GM13976 (cell line): ENCODE measurements at regions not wholly inside any gene's neighbourhood (a gene's known extent, or its start where the extent isn't known, plus 50 kb on each side); places are given as distances from the start of the nearest gene placed in this dataset.
"Not testable (repeated sequence)": the region's sequence is repeated elsewhere in the genome, so short reads cannot be mapped to it uniquely, and the experiment has no call there.

Experiments used
- DNase-seq: peaks from one replicate; pipeline ENCODE4 v3.0.0; 2012; ENCODE audit warnings: low spot score
- in situ Hi-C: fragments of 300-500 bp; cut with MboI; formaldehyde crosslinking; loops from one replicate; pipeline ENCODE4 v1.12.0; 2022; ENCODE audit warnings: low sequenced_read_pairs, mixed read lengths, inconsistent platforms; ENCODE audit not compliant: unreplicated experiment
- TF ChIP-seq, protein P1 (sequence below): IDR thresholded peaks from 2 replicates; pipeline ENCODE4 v1.5.1; 2012; ENCODE audit warnings: borderline replicate concordance, mild to moderate bottlenecking; ENCODE audit not compliant: insufficient read depth; ENCODE audit errors: extremely low read depth, missing control alignments, control extremely low read depth

DNA sequence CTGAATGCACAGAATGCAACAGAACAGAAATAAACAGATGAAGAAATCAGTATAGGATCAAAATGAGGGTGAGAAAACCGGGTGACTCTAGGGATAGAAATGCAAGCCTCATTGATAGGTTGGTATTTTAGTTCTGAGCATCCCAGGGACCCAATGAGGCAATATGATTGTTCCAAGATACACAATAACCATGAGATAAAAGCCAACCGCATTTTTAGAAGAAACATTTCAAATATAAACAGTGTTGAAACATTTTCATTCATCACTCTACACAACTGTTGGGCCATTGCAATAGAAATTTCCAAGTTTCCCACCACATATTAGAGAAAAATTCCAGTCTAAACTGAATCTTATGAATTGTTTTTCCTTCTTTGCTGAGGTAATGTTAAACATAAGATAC, 452.3 kb upstream of the PTGER4 start:
- in situ Hi-C loops: no loop called here
- no peak for DNase-seq

DNA sequence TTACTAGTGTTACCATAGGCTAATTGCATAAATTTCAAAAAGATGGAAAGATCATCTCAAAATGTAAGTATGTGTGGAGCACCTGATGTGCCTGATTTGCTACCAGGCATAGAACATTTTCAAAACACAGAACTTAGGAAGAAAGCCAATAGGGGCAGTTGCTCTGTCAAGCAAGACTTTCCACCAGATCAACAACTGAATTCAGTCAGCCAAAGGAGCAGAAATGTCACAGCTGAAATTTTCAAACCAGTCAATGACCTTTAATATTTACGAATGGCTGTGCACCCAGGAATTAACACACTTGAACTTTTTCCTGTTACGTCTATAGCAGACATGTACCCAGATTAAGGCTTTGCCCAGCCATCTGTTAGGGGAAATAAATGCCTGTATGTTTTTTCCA, 452.8 kb upstream of the PTGER4 start:
- TF ChIP-seq, protein P1, sequence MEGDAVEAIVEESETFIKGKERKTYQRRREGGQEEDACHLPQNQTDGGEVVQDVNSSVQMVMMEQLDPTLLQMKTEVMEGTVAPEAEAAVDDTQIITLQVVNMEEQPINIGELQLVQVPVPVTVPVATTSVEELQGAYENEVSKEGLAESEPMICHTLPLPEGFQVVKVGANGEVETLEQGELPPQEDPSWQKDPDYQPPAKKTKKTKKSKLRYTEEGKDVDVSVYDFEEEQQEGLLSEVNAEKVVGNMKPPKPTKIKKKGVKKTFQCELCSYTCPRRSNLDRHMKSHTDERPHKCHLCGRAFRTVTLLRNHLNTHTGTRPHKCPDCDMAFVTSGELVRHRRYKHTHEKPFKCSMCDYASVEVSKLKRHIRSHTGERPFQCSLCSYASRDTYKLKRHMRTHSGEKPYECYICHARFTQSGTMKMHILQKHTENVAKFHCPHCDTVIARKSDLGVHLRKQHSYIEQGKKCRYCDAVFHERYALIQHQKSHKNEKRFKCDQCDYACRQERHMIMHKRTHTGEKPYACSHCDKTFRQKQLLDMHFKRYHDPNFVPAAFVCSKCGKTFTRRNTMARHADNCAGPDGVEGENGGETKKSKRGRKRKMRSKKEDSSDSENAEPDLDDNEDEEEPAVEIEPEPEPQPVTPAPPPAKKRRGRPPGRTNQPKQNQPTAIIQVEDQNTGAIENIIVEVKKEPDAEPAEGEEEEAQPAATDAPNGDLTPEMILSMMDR: no peak
- DNase-seq: no peak
- in situ Hi-C loops: no loop called here

More for the DNA sequence above, 452.3 kb upstream of the PTGER4 start:
- TF ChIP-seq, protein P1: no peak

DNA sequence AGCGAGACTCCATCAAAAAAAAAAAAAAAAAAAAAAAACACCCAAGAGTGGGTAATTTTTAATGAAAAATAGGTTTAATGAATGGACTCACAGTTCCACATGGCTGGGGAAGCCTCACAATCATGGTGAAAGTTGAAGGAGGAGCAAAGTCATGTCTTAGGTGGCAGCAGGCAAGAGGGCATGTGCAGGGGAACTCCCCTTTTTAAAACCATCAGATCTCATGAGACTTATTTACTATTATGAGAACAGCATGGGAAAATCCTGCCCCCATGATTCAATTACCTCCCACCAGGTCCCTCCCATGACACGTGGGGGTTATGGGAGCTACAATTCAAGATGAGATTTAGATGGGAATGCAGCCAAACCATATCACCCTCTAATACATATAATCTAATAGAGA, 454.6 kb upstream of the PTGER4 start:
- DNase-seq, in situ Hi-C loops: not testable (repeated sequence)

DNA sequence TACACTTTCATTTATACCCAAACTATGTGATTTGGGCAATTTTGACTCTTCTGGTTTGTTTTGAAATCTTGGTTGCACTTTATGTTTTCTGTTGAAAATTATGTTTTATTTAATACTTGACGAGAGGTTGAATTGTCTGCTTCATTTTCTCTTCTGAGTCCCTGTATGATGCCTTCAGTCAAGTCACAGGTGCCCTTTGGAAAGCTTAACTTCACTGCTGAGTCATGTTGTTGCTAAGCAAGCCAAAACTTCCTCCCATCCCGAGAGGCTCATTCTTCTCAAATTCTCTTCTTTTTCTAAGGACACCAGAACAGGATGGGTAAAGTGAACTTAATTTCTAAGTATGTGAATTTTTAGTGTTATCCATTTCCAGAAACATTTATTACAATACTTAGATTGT, 455.3 kb upstream of the PTGER4 start:
- in situ Hi-C loops: no loop called here

DNA sequence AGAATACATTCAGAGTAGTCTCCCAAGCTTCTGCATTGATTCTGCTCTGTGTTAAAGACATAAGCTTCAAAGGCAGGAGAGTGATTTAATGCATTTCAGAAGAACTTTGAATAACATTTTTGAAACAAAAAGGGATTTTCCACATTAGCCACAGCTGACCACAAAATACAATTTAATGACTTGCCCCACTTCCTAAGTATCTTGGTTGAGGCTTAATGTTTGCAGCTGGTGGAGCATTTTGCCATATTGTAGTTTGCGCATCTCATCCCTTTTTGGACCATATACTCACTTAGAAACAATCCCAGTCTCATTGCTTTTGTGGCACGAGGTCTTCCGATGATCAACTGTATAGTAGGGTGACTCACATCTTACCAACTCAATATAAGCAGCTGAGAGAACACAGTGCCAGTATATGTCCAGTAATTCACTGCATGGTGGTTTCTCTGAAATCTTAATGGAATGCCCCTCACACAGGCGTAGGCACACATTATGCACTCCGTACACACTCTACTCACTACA, 455.8 kb upstream of the PTGER4 start:
- TF ChIP-seq, protein P1: no peak
- in situ Hi-C loops: no loop called here
- peak; percentile 20 for DNase-seq

More for the DNA sequence above, 455.3 kb upstream of the PTGER4 start:
- DNase-seq: no peak
- TF ChIP-seq, protein P1: no peak

DNA sequence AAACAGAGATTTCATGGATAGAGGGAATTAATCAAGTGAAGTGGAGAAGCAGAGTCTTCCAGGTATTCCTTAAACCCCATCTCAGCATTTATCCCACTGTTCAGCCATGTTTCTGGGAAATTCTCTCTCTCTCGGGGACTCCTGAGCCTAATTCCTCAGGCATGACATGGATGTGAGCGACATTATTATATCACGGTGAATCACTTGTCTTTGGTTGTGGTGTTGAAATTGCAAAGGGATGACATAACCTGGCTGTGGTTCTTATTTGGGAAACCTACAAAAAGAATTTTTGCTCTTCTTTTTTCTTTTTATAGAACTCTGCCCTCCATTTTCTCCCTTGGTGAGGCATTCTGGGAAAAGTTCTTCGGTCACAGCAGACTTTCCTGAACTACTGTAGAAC, 457.9 kb upstream of the PTGER4 start:
- TF ChIP-seq, protein P1: no peak
- DNase-seq: no peak
- in situ Hi-C loops: no loop called here

DNA sequence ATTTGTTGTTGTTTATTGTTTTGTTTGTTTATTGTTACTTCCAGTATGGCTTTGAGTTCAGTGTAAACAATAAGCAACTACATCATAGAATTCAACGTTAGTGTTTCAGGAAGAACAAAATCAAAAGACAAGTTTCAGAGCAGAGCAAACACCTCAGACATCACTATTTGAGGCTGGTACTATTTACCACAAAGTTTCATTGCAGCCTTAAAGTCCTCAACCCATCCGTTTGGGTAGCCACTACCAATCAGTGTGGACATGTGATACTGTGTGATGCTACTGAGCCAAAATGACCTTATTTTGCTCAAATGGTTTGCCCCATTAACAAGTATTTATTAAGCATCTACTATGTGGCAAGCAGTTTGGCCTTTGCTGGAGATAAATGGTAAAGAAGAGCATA, 458.5 kb upstream of the PTGER4 start:
- no peak for DNase-seq
- in situ Hi-C loops: no loop called here
- TF ChIP-seq, protein P1: no peak
